ENCODE measurements at regions not wholly inside any gene's neighbourhood (a gene's known extent, or its start where the extent isn't known, plus 50 kb on each side); places are given as distances from the start of the nearest gene placed in this dataset.

DNA sequence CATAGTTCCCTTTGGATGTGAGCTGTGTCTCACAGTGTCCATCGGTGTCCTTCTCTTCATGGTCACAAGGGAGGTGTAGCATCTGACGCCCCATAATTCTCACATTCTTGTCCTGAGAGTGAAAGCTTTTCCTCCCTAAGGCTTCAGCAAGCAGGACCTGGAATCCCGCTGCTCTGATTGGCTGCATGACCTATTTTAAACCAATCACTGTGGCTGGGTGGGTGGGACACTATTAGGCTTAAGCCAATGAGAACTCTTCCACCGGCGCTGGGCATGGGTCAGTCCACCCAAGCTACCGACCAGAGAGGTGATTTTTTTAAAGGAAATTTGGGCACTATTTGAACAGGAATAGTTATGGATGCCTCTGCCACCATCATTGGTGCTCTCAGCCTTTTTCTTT, 385.9 kb downstream of the MFSD1 start:
- Histone ChIP-seq H3K27ac (no peak overlapping the region), H3K4me3 (no peak overlapping the region), H3K4me1 (replicated peaks in 1 of 2) (no peaks in the 10 kb centered on the region)
- in situ Hi-C loops (cut with MboI; ENCODE audit: low pct_unique_long_range_greater_than_20kb in 2 of 9, low sequenced_read_pairs in 9 of 9, unreplicated experiment in 9 of 9), result no loop called here
- ATAC-seq (replicated peaks in 6 of 8), result no peak
- 40 to 100% (median 80%) methylated on average over 1 to 3 of the region's 6 CpGs; no CpG with 5 or more reads in 4 of the 10 experiments for WGBS, 10 experiments

GRCh38 chr3:159189994-159190669, 388.3 kb downstream of the MFSD1 start:
- H3K27ac ChIP-seq, result no peak overlapping the region
- no peak overlapping the region for H3K4me3 ChIP-seq
- 0 to 83% (median 48%) methylated on average over 1 to 4 of the region's 4 CpGs; no CpG with 5 or more reads in 2 of the 10 experiments for WGBS, 10 experiments
- in situ Hi-C loops (cut with MboI; ENCODE audit: low pct_unique_long_range_greater_than_20kb in 2 of 9, low sequenced_read_pairs in 9 of 9, unreplicated experiment in 9 of 9), result no loop called here
- peak in 3 of 8 experiments; percentile 52 to 95 (median 86) for ATAC-seq (replicated peaks in 6 of 8)
- no peaks in the 10 kb centered on the region for H3K4me1 ChIP-seq (replicated peaks in 1 of 2)

- WGBS, 10 experiments, result 10 to 100% (median 61%) methylated on average over 1 to 4 of the region's 4 CpGs; no CpG with 5 or more reads in 1 of the 10 experiments
- Histone ChIP-seq H3K4me1 (replicated peaks in 1 of 2) (no peaks in the 10 kb centered on the region), H3K27ac (no peak overlapping the region), H3K4me3 (no peak overlapping the region)
- peak in 2 of 8 experiments; percentile 59 to 60 for ATAC-seq (replicated peaks in 6 of 8)
- in situ Hi-C loops (cut with MboI; ENCODE audit: low pct_unique_long_range_greater_than_20kb in 2 of 9, low sequenced_read_pairs in 9 of 9, unreplicated experiment in 9 of 9), result no loop called here
Observed at GRCh38 chr3:159191447-159191846, 389.6 kb downstream of the MFSD1 start.

DNA sequence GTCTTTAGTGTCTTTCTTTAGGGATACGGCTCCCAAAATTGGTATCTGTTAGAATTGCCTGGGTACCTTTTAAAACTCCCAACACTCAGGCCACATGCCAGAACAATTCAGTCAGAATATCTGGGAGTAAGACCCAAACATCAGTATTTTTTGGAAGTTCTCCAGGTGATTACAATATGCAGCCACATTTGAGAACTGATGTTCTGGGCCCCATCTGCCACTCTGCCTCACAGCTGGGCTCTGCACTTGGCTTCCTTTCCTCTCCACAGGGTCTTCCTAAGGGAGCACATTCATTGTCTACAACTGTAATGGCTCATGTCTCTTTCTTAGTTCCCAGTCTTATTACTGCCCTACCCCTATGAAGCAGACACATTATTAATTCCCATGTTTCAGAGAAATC, 394.5 kb downstream of the MFSD1 start:
- no peak for ATAC-seq (replicated peaks in 6 of 8)
- in situ Hi-C loops (cut with MboI; ENCODE audit: low pct_unique_long_range_greater_than_20kb in 2 of 9, low sequenced_read_pairs in 9 of 9, unreplicated experiment in 9 of 9), result no loop called here
- Histone ChIP-seq H3K4me3 (no peak overlapping the region), H3K27ac (no peak overlapping the region), H3K4me1 (replicated peaks in 1 of 2) (no peaks in the 10 kb centered on the region)
- WGBS, 10 experiments, result 80 to 100% (median 93%) methylated on average over 1 of the region's 1 CpG; no CpG with 5 or more reads in 4 of the 10 experiments

DNA sequence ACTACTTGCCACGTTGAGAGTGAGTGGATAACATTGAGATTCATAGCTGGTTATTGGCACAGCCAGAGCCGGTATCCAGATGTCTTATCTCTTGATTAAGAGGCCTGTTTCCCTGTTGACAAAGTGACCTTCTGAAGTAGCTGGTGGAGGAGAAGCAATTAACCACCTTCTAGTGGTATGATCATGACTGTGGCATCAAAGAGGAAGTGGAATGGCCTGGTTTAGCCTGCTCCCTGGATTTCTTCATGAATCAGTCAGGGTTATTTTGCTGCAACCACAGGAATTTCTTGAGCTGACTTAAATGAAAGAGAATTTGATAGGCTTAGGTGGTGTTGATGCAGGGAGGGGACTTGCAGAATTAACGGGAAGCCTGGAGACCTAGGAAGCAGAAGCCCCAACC, 398.3 kb downstream of the MFSD1 start:
- H3K4me1 ChIP-seq (replicated peaks in 1 of 2), result no peaks in the 10 kb centered on the region
- ATAC-seq (replicated peaks in 6 of 8), result no peak
- in situ Hi-C loops (cut with MboI; ENCODE audit: low pct_unique_long_range_greater_than_20kb in 2 of 9, low sequenced_read_pairs in 9 of 9, unreplicated experiment in 9 of 9), result no loop called here
- H3K27ac ChIP-seq, result no peak overlapping the region
- H3K4me3 ChIP-seq, result no peak overlapping the region
- 20 to 100% (median 65%) methylated on average over 1 to 2 of the region's 3 CpGs; no CpG with 5 or more reads in 2 of the 10 experiments for WGBS, 10 experiments

DNA sequence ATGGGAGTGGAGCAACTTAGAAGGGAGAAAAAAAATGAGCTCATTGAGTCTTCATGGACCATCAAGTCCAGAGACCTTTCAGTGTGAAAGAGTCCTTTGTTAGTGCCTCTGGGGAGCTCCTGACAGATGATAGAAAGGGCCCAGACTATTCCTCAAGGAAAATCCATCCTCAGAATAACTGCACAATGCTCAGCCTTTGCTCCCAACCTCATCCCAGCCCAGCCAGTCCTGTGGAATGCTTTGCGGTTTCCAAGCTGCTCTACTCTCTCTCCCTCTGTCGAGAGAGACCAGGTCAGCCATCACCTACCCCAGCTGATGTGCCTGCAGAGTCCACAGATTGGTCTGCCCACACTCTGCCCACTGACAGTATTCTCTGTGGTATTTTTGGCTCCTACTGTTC, 406.2 kb downstream of the MFSD1 start:
- H3K4me3 ChIP-seq, result no peak overlapping the region
- H3K4me1 ChIP-seq (replicated peaks in 1 of 2), result peaks cover 16 to 17% of the 10 kb centered on the region in 2 donors
- H3K27ac ChIP-seq, result peak overlapping the region in 1 of 2 donors; percentile 58
- in situ Hi-C loops (cut with MboI; ENCODE audit: low pct_unique_long_range_greater_than_20kb in 2 of 9, low sequenced_read_pairs in 9 of 9, unreplicated experiment in 9 of 9), result no loop called here
- peak in 6 of 8 experiments; percentile 59 to 96 (median 94) for ATAC-seq (replicated peaks in 6 of 8)
- WGBS, 10 experiments, result 0 to 75% (median 43%) methylated on average over 1 to 2 of the region's 2 CpGs; no CpG with 5 or more reads in 6 of the 10 experiments

- WGBS, 10 experiments, result 60 to 83% methylated on average over 1 to 4 of the region's 4 CpGs; no CpG with 5 or more reads in 8 of the 10 experiments
- no peak overlapping the region for H3K27ac ChIP-seq
- ATAC-seq (replicated peaks in 6 of 8), result no peak
- in situ Hi-C loops (cut with MboI; ENCODE audit: low pct_unique_long_range_greater_than_20kb in 2 of 9, low sequenced_read_pairs in 9 of 9, unreplicated experiment in 9 of 9), result no loop called here
- H3K4me3 ChIP-seq, result no peak overlapping the region
- peaks cover 16 to 17% of the 10 kb centered on the region in 2 donors for H3K4me1 ChIP-seq (replicated peaks in 1 of 2)
Observed at GRCh38 chr3:159209459-159209858, 407.6 kb downstream of the MFSD1 start.

- in situ Hi-C loops (cut with MboI; ENCODE audit: low pct_unique_long_range_greater_than_20kb in 2 of 9, low sequenced_read_pairs in 9 of 9, unreplicated experiment in 9 of 9), result no loop called here
- H3K4me3 ChIP-seq, result no peak overlapping the region
- H3K27ac ChIP-seq, result no peak overlapping the region
- peaks cover 16 to 17% of the 10 kb centered on the region in 2 donors for H3K4me1 ChIP-seq (replicated peaks in 1 of 2)
- WGBS, 10 experiments, result 71 to 100% (median 90%) methylated on average over 1 of the region's 1 CpG; no CpG with 5 or more reads in 4 of the 10 experiments
- ATAC-seq (replicated peaks in 6 of 8), result no peak
Observed at GRCh38 chr3:159210336-159210735, 408.5 kb downstream of the MFSD1 start.

DNA sequence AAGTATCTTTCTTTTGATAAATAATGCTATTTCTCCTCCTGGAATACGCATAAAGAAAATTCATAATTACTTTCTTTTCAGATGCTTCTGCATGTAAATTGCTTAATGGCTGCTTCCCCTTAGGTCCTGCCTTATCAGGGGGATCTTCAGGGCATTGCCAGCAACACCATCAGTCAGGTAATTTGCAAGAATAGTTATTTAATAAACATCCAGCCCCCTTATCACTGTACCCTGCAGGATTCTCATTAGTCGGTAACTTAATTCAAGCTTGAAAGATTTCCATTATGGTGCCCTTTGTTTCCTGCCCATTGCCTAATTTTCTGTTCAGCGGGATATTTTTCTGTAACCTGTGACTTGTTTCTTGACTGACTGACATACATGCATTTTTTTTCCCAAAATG, 414.5 kb downstream of the MFSD1 start:
- ATAC-seq (replicated peaks in 6 of 8), result no peak
- Histone ChIP-seq H3K27ac (no peak overlapping the region), H3K4me3 (no peak overlapping the region), H3K4me1 (replicated peaks in 1 of 2) (no peaks in the 10 kb centered on the region)
- 71 to 100% (median 92%) methylated on average over 1 to 3 of the region's 3 CpGs for WGBS, 10 experiments
- in situ Hi-C loops (cut with MboI; ENCODE audit: low pct_unique_long_range_greater_than_20kb in 2 of 9, low sequenced_read_pairs in 9 of 9, unreplicated experiment in 9 of 9), result no loop called here

GRCh38 chr3:159219231-159219630, 417.4 kb downstream of the MFSD1 start:
- in situ Hi-C loops (cut with MboI; ENCODE audit: low pct_unique_long_range_greater_than_20kb in 2 of 9, low sequenced_read_pairs in 9 of 9, unreplicated experiment in 9 of 9), result no loop called here
- no peak for ATAC-seq (replicated peaks in 6 of 8)
- 43 to 100% (median 94%) methylated on average over 2 to 3 of the region's 3 CpGs; no CpG with 5 or more reads in 1 of the 10 experiments for WGBS, 10 experiments

GRCh38 chr3:159221335-159221734, 419.5 kb downstream of the MFSD1 start:
- H3K4me3 ChIP-seq, result no peak overlapping the region
- WGBS, 10 experiments, result 0 to 100% (median 70%) methylated on average over 1 of the region's 1 CpG; no CpG with 5 or more reads in 1 of the 10 experiments
- no peaks in the 10 kb centered on the region for H3K4me1 ChIP-seq (replicated peaks in 1 of 2)
- in situ Hi-C loops (cut with MboI; ENCODE audit: low pct_unique_long_range_greater_than_20kb in 2 of 9, low sequenced_read_pairs in 9 of 9, unreplicated experiment in 9 of 9), result no loop called here
- no peak overlapping the region for H3K27ac ChIP-seq
- ATAC-seq (replicated peaks in 6 of 8), result no peak

More at GRCh38 chr3:159219231-159219630, 417.4 kb downstream of the MFSD1 start:
- Histone ChIP-seq H3K27ac (no peak overlapping the region), H3K4me3 (no peak overlapping the region), H3K4me1 (replicated peaks in 1 of 2) (no peaks in the 10 kb centered on the region)

GRCh38 chr3:159229116-159229680, 427.3 kb downstream of the MFSD1 start:
- no peak overlapping the region for H3K27ac ChIP-seq
- no peak overlapping the region for H3K4me3 ChIP-seq
- WGBS, 10 experiments, result 10 to 100% (median 44%) methylated on average over 2 to 5 of the region's 5 CpGs
- peaks cover 0 to 13% of the 10 kb centered on the region in 2 donors for H3K4me1 ChIP-seq (replicated peaks in 1 of 2)
- in situ Hi-C loops (cut with MboI; ENCODE audit: low pct_unique_long_range_greater_than_20kb in 2 of 9, low sequenced_read_pairs in 9 of 9, unreplicated experiment in 9 of 9), result loop anchor here in 1 of 9 experiments (25.0 kb wide), 1 partner anchor 92 kb away; no protein-coding TSS in a partner anchor
- ATAC-seq (replicated peaks in 6 of 8), result peak in 5 of 8 experiments; percentile 52 to 95 (median 88)

- no peak overlapping the region for H3K4me3 ChIP-seq
- WGBS, 10 experiments, result 50 to 100% (median 80%) methylated on average over 1 to 4 of the region's 4 CpGs; no CpG with 5 or more reads in 1 of the 10 experiments
- no peak for ATAC-seq (replicated peaks in 6 of 8)
- H3K27ac ChIP-seq, result no peak overlapping the region
- H3K4me1 ChIP-seq (replicated peaks in 1 of 2), result peaks cover 35 to 47% of the 10 kb centered on the region in 2 donors
- in situ Hi-C loops (cut with MboI; ENCODE audit: low pct_unique_long_range_greater_than_20kb in 2 of 9, low sequenced_read_pairs in 9 of 9, unreplicated experiment in 9 of 9), result loop anchor here in 1 of 9 experiments (25.0 kb wide), 1 partner anchor 96 kb away; no protein-coding TSS in a partner anchor
Observed at GRCh38 chr3:159232966-159233365, 431.1 kb downstream of the MFSD1 start.
